Spleen (tissue), 11 donors: ENCODE measurements at regions not wholly inside any gene's neighbourhood (a gene's known extent, or its start where the extent isn't known, plus 50 kb on each side); places are given as distances from the start of the nearest gene placed in this dataset.
"Not testable (repeated sequence)": the region's sequence is repeated elsewhere in the genome, so short reads cannot be mapped to it uniquely, and the experiment has no call there.

Experiments
- DNase-seq: peaks from one replicate; pipeline ENCODE4 v3.0.0-alpha.2; 2020
- H3K27ac ChIP-seq, 8 donors: fragments of 200-600 bp; sonication (generic) in 7 of 8; 1 replicate in 4 of 8; 2 replicates in 4 of 8; pipeline versions ENCODE4 v1.5.0 to v1.8.0; 2016 to 2021; ENCODE audit warnings: inconsistent platforms in 4 of 8, mild to moderate bottlenecking in 4 of 8, moderate library complexity in 1 of 8
- H3K27me3 ChIP-seq, 7 donors: fragments of 200-600 bp; sonication (generic) in 6 of 7; replicated peaks in 1 of 7; 1 replicate in 4 of 7; 2 replicates in 3 of 7; pipeline versions ENCODE4 v1.5.0 to v1.8.0; 2016 to 2021; ENCODE audit warnings: inconsistent platforms in 3 of 7, mild to moderate bottlenecking in 1 of 7
- H3K36me3 ChIP-seq, 6 donors: fragments of 200-600 bp; sonication (generic) in 5 of 6; 1 replicate in 4 of 6; 2 replicates in 2 of 6; pipeline versions ENCODE4 v1.5.0 to v1.8.0; 2016 to 2021; ENCODE audit warnings: inconsistent platforms in 2 of 6
- H3K4me1 ChIP-seq, 6 donors: fragments of 200-600 bp; sonication (generic) in 5 of 6; 1 replicate in 3 of 6; 2 replicates in 3 of 6; pipeline versions ENCODE4 v1.5.0 to v1.8.0; 2016 to 2021; ENCODE audit warnings: inconsistent platforms in 3 of 6
- H3K4me3 ChIP-seq, 8 donors: fragments of 200-600 bp; sonication (generic) in 7 of 8; 1 replicate in 4 of 8; 2 replicates in 4 of 8; pipeline versions ENCODE4 v1.5.0 to v1.8.0; 2016 to 2021; ENCODE audit warnings: inconsistent platforms in 4 of 8, mild to moderate bottlenecking in 4 of 8, moderate library complexity in 2 of 8
- H3K9me3 ChIP-seq, 8 donors: fragments of 200-600 bp; sonication (generic) in 7 of 8; 1 replicate in 4 of 8; 2 replicates in 4 of 8; pipeline versions ENCODE4 v1.5.0 to v1.8.0; 2016 to 2021; ENCODE audit warnings: inconsistent platforms in 4 of 8
- CTCF ChIP-seq, 11 experiments: fragments of 200-600 bp in 7 of 11; fragments of 450-650 bp in 4 of 11; sonication (generic) in 4 of 11; IDR thresholded peaks in 8 of 11; conservative IDR thresholded peaks in 3 of 11; 1 replicate in 7 of 11; 2 replicates in 4 of 11; pipeline versions ENCODE4 v1.4.0 to v1.8.0; 2016 to 2021; ENCODE audit warnings: antibody characterized with exemption in 11 of 11, inconsistent platforms in 4 of 11, mild to moderate bottlenecking in 1 of 11
- POLR2A ChIP-seq, 3 donors: fragments of 450-650 bp; IDR thresholded peaks; one replicate each; pipeline ENCODE4 v1.5.1; 2017; ENCODE audit warnings: antibody characterized with exemption in 3 of 3, mild to moderate bottlenecking in 1 of 3
- POLR2AphosphoS5 ChIP-seq, 3 donors: sonication (generic); formaldehyde crosslinking; IDR thresholded peaks; one replicate each; pipeline ENCODE4 v1.5.1; 2017; ENCODE audit warnings: antibody characterized with exemption in 3 of 3
- WGBS, 5 donors: extraction: QIAGEN DNeasy Blood & Tissue Kit in 3 of 5; methylation state at CpG; one replicate each; pipeline versions ENCODE4 v1.1.5 to v1.1.7; 2013 to 2018; 5-methylcytosine and 5-hydroxymethylcytosine counted together
- intact Hi-C: fragments of 100-400 bp; cut with DNase I; formaldehyde crosslinking; loops from one replicate; pipeline ENCODE4 v1.15.0; 2023; ENCODE audit warnings: low total_unique reads
- donor health status: healthy with polysubstance abuse.
- donor health status: DM: no; HTN: no; CAD: no; lungs with moderate emphysema.
- donor health status: DM: no; HTN: no; CAD: no.
- donor health status: Bipolar disorder and iron deficiency.
- donor health status: healthy.
- donor health status: DM: no; HTN: no; CAD: no.
- donor health status: DM: yes; HTN: yes; CAD: no.

DNA sequence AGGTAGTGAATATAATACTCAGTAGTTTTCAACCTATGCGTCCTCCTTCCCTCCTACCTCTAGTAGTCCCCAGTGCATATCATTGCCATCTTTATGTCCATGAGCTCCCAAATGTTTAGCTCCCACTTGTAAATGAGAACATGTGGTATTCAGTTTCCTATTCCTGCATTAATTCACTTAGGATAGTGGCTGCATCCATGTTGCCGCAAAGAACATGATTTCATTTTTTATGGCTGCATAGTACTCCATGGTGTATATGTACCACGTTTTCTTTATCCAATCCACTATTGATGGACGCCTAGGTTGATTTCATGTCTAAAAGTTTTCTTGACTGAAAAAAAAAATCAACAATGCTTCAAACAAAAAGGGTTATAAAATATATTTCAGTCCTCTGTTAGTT, 303.4 kb upstream of the SGCG start:
- Histone ChIP-seq H3K9me3 (peaks cover 0 to 13% (median 0%) of the 10 kb centered on the region in 8 donors), H3K27ac (no peak overlapping the region), H3K4me3 (no peak overlapping the region), H3K27me3 (no peaks in the 10 kb centered on the region), H3K36me3 (no peaks in the 10 kb centered on the region), H3K4me1 (no peaks in the 10 kb centered on the region)
- no peak for DNase-seq
- intact Hi-C loops: no loop called here
- 77 to 96% (median 82%) methylated on average over 4 of the region's 4 CpGs for WGBS, 5 donors
- TF ChIP-seq CTCF (IDR thresholded peaks at IDR 0.05 in 8 of 11, conservative IDR thresholded peaks at IDR 0.05 in 3 of 11) (no peak), POLR2AphosphoS5 (IDR thresholded peaks at IDR 0.05) (no peak), POLR2A (IDR thresholded peaks at IDR 0.05) (no peak)

DNA sequence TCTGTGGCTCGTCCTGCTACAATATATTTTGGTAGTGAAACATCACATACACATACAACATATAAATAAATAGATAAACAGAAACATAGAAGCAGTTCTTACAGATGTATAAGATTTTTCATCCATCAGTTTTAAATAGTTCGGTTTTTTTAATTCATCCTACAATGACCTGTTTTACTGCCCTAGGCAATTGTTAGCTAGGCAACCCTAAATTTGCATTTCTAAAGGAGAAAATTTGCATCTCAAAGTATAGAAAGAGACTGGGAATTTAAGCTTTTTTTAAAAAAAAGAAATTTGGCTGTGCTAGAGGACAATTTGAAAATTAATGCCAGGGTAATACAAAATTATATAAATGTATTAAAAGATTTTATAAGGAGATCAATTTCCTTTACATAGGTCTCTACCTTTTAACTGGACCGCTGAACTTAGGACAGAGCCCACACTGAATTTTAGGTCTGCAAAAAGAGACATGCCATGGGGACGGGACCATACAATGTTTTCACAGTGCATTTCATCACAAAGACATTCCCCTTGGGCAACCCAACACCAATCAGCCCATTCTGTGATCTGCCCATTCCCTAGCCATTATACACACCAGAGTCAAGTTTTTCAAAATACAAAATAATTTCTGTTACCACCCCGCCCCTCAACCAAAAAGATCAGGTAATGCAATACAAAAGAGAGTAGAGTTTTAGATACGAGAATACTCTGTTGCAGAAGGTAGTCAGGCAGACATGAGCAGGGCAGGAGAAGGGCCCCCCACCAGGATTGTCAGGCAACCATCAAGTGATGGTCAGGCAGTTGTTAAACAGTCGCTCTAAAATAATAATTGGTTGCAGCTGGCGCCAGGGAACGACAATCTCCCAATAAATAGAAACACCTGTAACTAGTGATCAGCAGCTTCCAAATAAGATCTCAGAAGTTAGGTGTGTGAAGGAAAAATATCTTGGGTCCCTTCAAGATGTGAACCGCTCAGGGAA, 299.7 kb upstream of the SGCG start:
- no peak for DNase-seq
- H3K36me3 ChIP-seq: no peaks in the 10 kb centered on the region
- intact Hi-C loops: no loop called here
- no peak overlapping the region for H3K27ac ChIP-seq
- TF ChIP-seq POLR2A (IDR thresholded peaks at IDR 0.05) (no peak), POLR2AphosphoS5 (IDR thresholded peaks at IDR 0.05) (no peak), CTCF (IDR thresholded peaks at IDR 0.05 in 8 of 11, conservative IDR thresholded peaks at IDR 0.05 in 3 of 11) (no peak)
- H3K4me3 ChIP-seq: no peak overlapping the region
- H3K4me1 ChIP-seq: no peaks in the 10 kb centered on the region
- H3K27me3 ChIP-seq: no peaks in the 10 kb centered on the region
- peaks cover 0 to 5% (median 0%) of the 10 kb centered on the region in 8 donors for H3K9me3 ChIP-seq
- WGBS, 5 donors: 83 to 94% (median 87%) methylated on average over 10 of the region's 10 CpGs

DNA sequence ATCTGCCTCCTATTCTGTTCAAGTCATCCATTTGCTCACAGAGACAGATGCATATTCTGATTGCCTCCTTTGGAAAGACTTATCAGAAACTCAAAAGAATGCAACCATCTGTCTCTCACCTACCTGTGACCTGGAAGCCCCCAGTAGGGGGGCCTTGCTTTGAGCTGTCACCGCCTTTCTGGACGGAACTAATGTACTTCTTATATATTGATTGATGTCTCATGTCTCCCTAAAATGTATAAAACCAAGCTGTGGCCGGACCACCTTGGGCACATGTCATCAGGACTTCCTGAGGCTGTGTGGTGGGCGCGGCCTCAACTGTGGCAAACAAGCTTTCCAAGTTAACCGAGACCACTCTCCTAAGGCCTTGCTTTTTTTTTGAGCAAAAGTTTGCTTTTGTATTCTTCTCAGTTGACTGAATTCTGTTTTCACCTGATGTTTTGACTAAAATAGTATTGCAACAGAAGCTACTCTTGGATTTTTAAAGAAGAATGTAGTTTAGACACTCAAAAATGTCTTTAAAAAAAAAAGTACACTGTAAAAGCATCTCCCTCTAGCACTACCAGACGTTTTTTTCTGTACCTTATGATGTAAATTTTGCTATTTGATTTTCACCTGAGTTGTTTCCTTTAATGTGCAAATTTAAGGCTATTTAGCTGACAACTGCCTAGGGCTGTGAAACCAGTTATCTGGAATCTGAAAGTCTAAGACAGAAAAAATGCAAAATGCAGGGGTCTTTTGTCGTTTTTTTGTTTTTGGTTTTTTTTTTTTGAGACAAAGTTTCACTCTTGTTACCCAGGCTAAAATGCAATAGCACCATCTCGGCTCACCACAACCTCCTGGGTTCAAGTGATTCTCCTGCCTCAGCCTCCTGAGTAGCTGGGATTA, 298.8 kb upstream of the SGCG start:
- H3K36me3 ChIP-seq, H3K4me1 ChIP-seq, intact Hi-C loops, H3K4me3 ChIP-seq, H3K9me3 ChIP-seq, H3K27ac ChIP-seq, DNase-seq, H3K27me3 ChIP-seq: not testable (repeated sequence)
- whole genome bisulfite sequencing, 5 donors: 64 to 80% (median 66%) methylated on average over 9 of the region's 9 CpGs

- whole genome bisulfite sequencing, 5 donors: 73 to 89% (median 76%) methylated on average over 7 of the region's 7 CpGs
- intact Hi-C loops: no loop called here
- H3K4me3 ChIP-seq: no peak overlapping the region
- no peak overlapping the region for H3K27ac ChIP-seq
- H3K9me3 ChIP-seq: no peaks in the 10 kb centered on the region
- DNase-seq: no peak
- H3K27me3 ChIP-seq: no peaks in the 10 kb centered on the region
- no peaks in the 10 kb centered on the region for H3K36me3 ChIP-seq
- no peak for TF ChIP-seq POLR2AphosphoS5 (IDR thresholded peaks at IDR 0.05)
- no peak for TF ChIP-seq POLR2A (IDR thresholded peaks at IDR 0.05)
- no peak for TF ChIP-seq CTCF (IDR thresholded peaks at IDR 0.05 in 8 of 11, conservative IDR thresholded peaks at IDR 0.05 in 3 of 11)
- no peaks in the 10 kb centered on the region for H3K4me1 ChIP-seq
Observed at GRCh38 chr13:22883262-22883840, 297.4 kb upstream of the SGCG start.
